Esophagus squamous epithelium (tissue), 4 donors: ENCODE measurements at regions not wholly inside any gene's neighbourhood (a gene's known extent, or its start where the extent isn't known, plus 50 kb on each side); places are given as distances from the start of the nearest gene placed in this dataset.

Source experiments
- CTCF ChIP-seq, 6 experiments: fragments of 450-650 bp in 4 of 6; fragments of 200-600 bp in 2 of 6; sonication (generic) in 2 of 6; IDR thresholded peaks; one replicate each; pipeline ENCODE4 v1.5.1; 2016 to 2019; ENCODE audit warnings: antibody characterized with exemption in 6 of 6, mild to moderate bottlenecking in 4 of 6, moderate library complexity in 4 of 6
- POLR2A ChIP-seq, 4 donors: fragments of 450-650 bp; IDR thresholded peaks; one replicate each; pipeline ENCODE4 v1.6.1; 2017; ENCODE audit warnings: antibody characterized with exemption in 4 of 4, mild to moderate bottlenecking in 4 of 4, moderate library complexity in 3 of 4

DNA sequence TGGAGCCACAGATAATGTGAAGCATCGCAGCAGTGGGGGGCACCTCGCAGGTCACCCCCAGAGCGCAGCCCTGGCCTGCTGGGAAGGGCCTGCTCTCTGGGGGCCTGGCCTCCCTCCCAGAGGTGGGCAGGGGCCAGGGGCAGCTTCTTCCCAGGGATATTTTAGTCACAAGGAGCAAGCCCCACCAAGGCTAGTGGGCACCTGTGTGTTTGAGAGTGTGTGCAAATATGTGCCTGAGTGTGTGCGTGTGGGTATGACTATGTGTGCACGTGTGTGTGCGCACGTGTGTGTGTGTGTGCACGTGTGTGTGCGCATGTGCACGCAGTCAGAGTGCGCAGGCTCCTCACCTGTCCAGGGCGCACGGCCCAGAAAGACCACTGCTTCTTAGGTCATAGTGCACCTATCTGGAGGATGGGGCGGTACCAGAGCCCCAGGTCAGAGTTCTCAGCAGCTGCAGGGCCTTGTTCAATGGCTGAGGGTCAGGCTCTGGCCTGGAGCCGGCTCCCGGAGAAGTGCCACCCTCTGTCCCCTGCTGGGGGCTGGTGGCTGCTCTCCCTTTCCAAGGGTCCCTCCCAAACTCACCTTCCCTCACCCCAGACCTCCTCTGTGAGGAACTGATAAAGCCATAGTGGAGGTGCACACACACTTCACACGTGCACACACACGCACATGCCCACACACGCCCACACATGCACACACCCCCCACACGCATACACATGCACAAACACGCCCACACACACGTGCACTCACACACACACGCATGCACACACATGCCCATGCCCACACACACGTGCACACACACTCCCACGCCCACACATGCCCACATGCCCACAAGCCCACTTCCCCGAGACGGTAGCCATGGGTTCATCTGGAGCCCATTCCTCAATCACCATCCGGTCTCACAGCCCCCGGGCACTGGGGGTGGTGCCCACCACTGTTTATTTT lies 128.5 kb downstream of the KIF26A start:
- no peak for TF ChIP-seq POLR2A (IDR thresholded peaks at IDR 0.05)
- TF ChIP-seq CTCF (IDR thresholded peaks at IDR 0.05), result no peak
